Mucosa of gallbladder (tissue), 1 donor: ENCODE measurements at regions not wholly inside any gene's neighbourhood (a gene's known extent, or its start where the extent isn't known, plus 50 kb on each side); places are given as distances from the start of the nearest gene placed in this dataset.

Experiments used
- DNase-seq: peaks from one replicate; pipeline ENCODE4 v3.0.0-alpha.2; 2020; ENCODE audit warnings: low spot score
- donor health status: DM: no; HTN: no; CAD: no.

DNA sequence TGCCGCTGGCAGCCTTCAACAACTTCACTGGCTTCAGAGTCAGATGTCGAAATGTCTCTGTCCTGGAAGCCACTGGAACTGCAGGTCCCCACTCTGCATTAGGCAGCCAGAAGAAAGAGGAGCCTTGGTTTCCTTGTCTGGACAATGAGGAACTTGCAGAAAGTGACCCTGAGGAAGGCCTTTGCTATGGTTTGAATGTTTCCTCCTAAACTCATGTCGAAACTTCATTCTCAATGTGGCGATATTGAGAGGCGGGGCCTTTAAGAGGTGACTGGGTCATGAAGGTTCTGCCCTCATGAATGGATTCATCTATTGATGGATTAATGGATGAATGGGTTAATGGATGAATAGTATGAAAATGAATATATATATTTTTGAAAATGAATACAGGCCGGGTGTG is 61.6 kb upstream of the GPR26 start:
- no peak for DNase-seq

DNA sequence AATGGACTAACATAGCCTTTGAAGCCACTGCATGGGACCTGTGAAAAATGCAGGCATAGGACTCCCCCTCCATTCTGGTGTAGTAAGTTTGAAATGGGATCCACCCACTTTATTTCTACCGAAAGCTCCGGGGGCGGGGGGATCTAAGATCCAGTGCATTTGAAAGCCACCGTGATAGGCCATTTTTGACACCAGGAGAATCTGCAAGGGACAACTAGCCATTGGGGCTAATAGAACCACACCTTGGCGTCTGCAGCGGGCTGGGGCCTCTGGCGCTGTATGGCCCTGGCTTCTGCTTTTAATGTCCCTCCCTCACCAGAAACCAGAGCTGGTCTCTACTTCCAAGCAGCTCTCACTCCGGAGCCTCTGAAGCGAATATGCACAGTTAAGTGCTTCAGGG is 60.1 kb upstream of the GPR26 start:
- DNase-seq: no peak

DNA sequence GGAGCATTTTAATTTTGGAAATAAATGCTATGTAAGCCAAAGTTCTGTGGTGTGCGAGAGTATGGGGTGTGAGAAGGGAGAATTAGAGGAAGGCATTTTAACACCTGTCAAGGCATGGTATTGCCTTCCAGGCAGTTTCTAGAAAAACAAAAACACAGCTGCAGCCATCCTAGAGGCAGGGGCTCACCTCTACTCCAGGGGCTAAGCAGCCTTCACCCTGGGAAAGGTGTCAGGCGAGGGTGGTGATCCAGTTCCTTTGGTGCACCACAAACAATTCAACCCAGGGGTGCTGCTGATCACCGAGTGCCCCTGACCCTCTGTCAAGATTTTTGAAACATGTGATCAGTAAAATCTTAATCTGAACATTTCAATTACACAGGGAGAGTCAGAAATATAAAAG is 59.2 kb upstream of the GPR26 start:
- no peak for DNase-seq

DNA sequence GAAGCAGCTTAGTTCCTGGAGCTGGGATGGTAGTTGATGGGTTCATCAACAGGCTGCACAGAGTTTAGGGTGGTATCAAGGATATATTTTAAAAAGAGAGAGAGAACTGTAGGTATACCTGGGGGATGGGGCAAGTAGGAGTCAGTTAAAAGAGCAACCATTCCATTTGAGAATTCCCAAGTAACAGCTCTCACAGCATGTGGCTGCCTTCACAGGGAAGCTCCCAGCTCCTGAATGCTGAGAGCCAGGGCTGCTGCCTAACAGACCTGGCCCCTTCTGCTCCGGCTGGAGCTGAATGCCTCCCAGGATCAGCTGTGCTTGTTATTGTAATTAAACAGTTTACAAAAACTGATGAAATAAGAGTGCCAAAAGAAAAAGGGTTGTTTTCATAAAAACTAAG is 58.8 kb upstream of the GPR26 start:
- no peak for DNase-seq

DNA sequence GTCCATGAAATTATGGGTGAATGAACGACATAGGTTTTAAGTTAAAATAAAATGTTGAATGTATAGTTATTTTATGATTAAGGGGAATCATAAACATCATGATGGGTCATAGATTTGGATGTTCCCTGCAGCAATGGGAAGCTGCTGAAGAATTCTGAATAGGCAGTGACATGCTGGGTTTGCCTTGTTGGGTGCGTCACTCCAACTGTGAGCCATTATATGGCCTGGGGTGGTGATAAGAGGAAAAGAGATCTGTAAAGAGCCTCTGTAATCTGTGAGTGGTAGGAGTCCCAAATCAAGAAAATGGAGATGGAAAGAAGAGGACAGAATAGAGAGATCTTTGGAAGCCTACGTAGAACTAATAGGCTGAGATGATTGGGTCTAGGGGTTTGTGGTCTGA is 58.1 kb upstream of the GPR26 start:
- DNase-seq: no peak

DNA sequence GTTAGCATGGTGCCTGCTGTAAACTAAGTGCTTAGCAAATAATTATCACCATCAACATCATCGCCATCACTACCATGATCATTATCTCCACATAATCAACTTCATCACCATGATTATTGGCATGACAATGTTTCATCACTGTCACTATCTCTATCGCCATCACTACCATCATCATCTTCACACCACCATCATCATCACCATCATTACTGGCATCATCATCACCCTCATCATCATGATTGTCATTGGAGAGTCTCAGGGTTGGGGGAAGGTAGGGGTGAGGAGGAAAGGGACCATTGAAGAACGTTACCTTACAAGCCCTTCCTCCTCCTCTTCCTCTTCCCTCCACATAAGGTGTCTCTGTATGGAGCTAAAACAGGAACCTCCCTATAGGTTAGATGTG is 54.9 kb upstream of the GPR26 start:
- DNase-seq: no peak

DNA sequence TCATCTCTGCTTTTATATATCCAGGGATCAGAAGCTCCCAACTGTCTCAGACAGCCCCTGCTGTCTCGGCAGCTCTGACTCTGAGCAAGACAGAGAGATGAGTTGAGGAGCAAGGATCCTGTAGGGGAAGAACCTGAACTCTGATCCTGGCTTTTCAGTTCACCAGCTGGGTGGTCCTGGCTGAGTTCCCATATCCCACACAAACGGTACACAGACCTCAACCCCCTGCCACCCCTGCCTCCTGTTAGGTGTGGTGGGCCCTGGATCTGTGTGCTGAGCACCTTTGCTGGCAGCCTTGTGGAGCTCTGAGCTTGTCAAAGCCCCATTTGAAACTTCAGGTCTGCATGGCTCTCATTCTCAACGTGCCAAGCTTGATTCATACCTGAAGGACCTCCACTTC is 54.3 kb upstream of the GPR26 start:
- no peak for DNase-seq

DNA sequence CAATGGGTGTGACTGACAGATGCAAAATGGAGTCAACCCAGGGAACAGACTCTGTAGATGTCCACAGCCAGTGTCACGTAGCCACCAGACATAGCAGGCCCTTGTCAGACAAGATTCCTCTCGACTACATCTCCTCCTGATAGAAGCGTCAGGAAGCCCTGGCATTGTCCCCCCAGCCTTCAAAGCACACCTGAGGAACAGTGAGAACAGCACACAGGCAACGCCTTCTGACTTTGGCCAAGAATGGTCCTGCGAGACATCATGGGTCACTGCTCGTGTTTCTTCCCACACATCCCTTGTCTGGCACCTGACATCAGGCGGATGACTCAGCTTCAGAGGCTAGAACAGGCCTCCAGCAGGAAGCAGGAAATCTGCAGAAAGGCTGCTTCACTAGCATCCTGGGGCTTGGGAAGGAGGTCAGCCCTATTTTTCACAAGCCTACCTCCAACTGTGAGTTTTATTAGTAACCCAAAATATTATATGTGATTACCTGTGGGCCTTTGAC is 52.8 kb upstream of the GPR26 start:
- DNase-seq: no peak

DNA sequence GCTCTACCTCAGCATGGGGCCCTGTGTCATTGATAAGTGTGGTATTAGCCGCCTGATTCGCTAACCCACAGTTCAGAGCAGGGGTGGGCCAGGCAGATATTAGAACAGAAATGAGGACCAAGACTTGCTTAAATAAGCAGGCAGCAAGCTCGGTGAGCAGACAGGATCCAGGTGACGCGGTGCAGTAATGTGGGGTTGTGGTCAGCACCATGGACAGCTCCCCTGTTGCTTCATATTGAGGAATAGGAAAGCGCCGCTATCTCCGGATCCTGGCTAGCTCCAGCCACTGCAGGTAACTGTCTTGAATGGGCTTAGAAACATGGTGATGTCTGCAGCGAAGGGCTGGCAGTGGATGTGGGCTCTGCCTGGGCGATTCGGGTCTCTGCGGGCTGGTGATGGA is 51.3 kb upstream of the GPR26 start:
- DNase-seq: peak; percentile 77
